SU-DHL-6 (cell line): ENCODE measurements at regions not wholly inside any gene's neighbourhood (a gene's known extent, or its start where the extent isn't known, plus 50 kb on each side); places are given as distances from the start of the nearest gene placed in this dataset.

Experiments
- H2AFZ ChIP-seq: fragments of 200-600 bp; sonication (generic); 2 replicates; pipeline ENCODE4 v1.6.1; 2014; ENCODE audit warnings: low read depth, mild to moderate bottlenecking, moderate library complexity, mixed read lengths, antibody characterized with exemption, low read length; ENCODE audit not compliant: severe bottlenecking
- H3F3A ChIP-seq: fragments of 200-600 bp; shearing (Covaris generic); 2 replicates; pipeline ENCODE4 v1.6.0; 2016; ENCODE audit warnings: antibody characterized with exemption, mild to moderate bottlenecking; ENCODE audit not compliant: insufficient read depth
- H3K27ac ChIP-seq: fragments of 200-600 bp; sonication (generic); 2 replicates; pipeline ENCODE4 v1.5.1; 2016; ENCODE audit warnings: low read depth, mild to moderate bottlenecking, low read length, moderate library complexity, mixed read lengths
- H3K27me3 ChIP-seq: fragments of 200-600 bp; sonication (generic), shearing (Covaris generic); 2 replicates; pipeline ENCODE4 v1.6.0; 2014; ENCODE audit warnings: mild to moderate bottlenecking, low read length
- H3K36me3 ChIP-seq: fragments of 200-600 bp; sonication (generic); 2 replicates; pipeline ENCODE4 v1.6.1; 2014; ENCODE audit warnings: mild to moderate bottlenecking, low read length, mixed read lengths
- H3K4me2 ChIP-seq: fragments of 300-600, 200-600 bp; shearing (Covaris generic), sonication (generic); 2 replicates; pipeline ENCODE4 v1.6.0; 2014; ENCODE audit warnings: low read length, low read depth, mild to moderate bottlenecking; ENCODE audit not compliant: poor library complexity, severe bottlenecking
- H3K4me3 ChIP-seq: fragments of 200-600 bp; sonication (generic); 2 replicates; pipeline ENCODE4 v1.5.1; 2014; ENCODE audit warnings: antibody characterized with exemption, low read length, mild to moderate bottlenecking, mixed read lengths; ENCODE audit not compliant: insufficient read depth, poor library complexity, severe bottlenecking
- H3K79me2 ChIP-seq: fragments of 200-600 bp; sonication (generic); 2 replicates; pipeline ENCODE4 v1.6.1; 2014; ENCODE audit warnings: mild to moderate bottlenecking, low read length, moderate library complexity; ENCODE audit not compliant: insufficient read depth
- H3K9ac ChIP-seq: fragments of 200-600 bp; sonication (generic); 2 replicates; pipeline ENCODE4 v1.7.0; 2014; ENCODE audit warnings: mild to moderate bottlenecking, low read length
- H3K9me2 ChIP-seq: fragments of 200-600 bp; sonication (generic); replicated peaks from 2 replicates; pipeline ENCODE4 v1.6.1; 2014; ENCODE audit warnings: low read length; ENCODE audit not compliant: insufficient read depth
- H3K9me3 ChIP-seq: fragments of 200-600 bp; sonication (generic); 2 replicates; pipeline ENCODE4 v1.6.1; 2014; ENCODE audit warnings: low read length, mixed read lengths; ENCODE audit not compliant: insufficient read depth
- H4K20me1 ChIP-seq: fragments of 200-600 bp; sonication (generic); 2 replicates; pipeline ENCODE4 v1.6.1; 2014; ENCODE audit warnings: low read depth, mild to moderate bottlenecking, antibody characterized with exemption, low read length, moderate library complexity, mixed read lengths
- EZH2phosphoT487 ChIP-seq: fragments of 200-600 bp; sonication (generic), shearing (Covaris generic); conservative IDR thresholded peaks from 2 replicates; pipeline ENCODE4 v1.6.1; 2018; ENCODE audit warnings: mild to moderate bottlenecking, antibody characterized with exemption, low read length, moderate library complexity, mixed read lengths
- TF ChIP-seq, protein P1 (sequence below): fragments of 200-600 bp; sonication (generic); IDR thresholded peaks from one replicate; pipeline ENCODE4 v1.5.1; 2017; ENCODE audit warnings: antibody characterized with exemption, mild to moderate bottlenecking, low read length, moderate library complexity; ENCODE audit not compliant: insufficient read depth, poor library complexity, severe bottlenecking

DNA sequence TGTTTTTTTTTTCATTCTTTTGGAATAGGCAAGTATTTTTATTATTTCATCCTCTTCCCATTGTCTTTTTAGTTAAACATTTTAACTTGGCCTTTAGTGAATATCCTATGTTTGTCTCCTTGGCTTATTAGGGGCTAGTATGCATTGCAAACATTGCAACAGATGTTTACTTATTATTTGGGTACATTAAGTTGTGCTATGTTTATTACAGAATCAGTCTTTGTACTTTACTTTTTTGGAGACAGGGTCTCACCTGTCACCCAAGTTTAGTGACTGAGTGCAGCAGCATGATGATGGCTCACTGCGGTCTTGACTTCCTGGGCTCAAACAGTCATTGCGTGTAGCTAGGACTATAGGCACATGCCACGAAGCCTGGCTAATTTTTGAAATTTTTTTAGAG is 51.1 kb upstream of the NUDT6 start:
- no peak for TF ChIP-seq EZH2phosphoT487
- TF ChIP-seq, protein P1, sequence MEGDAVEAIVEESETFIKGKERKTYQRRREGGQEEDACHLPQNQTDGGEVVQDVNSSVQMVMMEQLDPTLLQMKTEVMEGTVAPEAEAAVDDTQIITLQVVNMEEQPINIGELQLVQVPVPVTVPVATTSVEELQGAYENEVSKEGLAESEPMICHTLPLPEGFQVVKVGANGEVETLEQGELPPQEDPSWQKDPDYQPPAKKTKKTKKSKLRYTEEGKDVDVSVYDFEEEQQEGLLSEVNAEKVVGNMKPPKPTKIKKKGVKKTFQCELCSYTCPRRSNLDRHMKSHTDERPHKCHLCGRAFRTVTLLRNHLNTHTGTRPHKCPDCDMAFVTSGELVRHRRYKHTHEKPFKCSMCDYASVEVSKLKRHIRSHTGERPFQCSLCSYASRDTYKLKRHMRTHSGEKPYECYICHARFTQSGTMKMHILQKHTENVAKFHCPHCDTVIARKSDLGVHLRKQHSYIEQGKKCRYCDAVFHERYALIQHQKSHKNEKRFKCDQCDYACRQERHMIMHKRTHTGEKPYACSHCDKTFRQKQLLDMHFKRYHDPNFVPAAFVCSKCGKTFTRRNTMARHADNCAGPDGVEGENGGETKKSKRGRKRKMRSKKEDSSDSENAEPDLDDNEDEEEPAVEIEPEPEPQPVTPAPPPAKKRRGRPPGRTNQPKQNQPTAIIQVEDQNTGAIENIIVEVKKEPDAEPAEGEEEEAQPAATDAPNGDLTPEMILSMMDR: no peak
- Histone ChIP-seq H3K4me2 (no peak overlapping the region), H2AFZ (no peak overlapping the region), H3K9me2 (no peaks in the 10 kb centered on the region), H3K27me3 (no peaks in the 10 kb centered on the region), H3K9me3 (no peaks in the 10 kb centered on the region), H3F3A (no peaks in the 10 kb centered on the region), H4K20me1 (no peaks in the 10 kb centered on the region), H3K9ac (no peak overlapping the region), H3K27ac (no peak overlapping the region), H3K79me2 (no peaks in the 10 kb centered on the region), H3K36me3 (no peaks in the 10 kb centered on the region), H3K4me3 (no peak overlapping the region)

DNA sequence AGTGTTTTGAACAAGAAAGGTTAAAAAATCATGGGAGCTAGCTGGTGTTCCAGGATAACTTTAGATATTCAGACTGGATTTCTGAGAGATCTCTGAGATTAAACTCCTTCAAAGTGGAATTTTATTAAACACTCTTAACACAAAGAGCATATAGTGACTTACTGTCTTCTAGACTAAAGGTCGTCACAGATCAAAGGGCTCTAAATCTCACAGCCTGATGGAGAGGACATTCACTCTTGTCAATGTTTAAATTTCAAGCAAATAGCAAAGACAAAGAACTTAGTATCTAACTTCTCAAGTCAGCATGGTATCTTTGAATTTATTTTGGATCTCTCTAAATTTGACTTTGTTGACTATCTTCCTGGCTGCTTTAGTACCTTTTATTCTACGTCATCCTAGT is 53.7 kb upstream of the NUDT6 start:
- no peak overlapping the region for H3K9ac ChIP-seq
- no peak overlapping the region for H3K4me2 ChIP-seq
- no peak overlapping the region for H2AFZ ChIP-seq
- H3K9me2 ChIP-seq: no peaks in the 10 kb centered on the region
- H3F3A ChIP-seq: no peaks in the 10 kb centered on the region
- no peaks in the 10 kb centered on the region for H4K20me1 ChIP-seq
- H3K27ac ChIP-seq: no peak overlapping the region
- no peak overlapping the region for H3K4me3 ChIP-seq
- no peak for TF ChIP-seq EZH2phosphoT487
- TF ChIP-seq, protein P1: no peak
- no peaks in the 10 kb centered on the region for H3K36me3 ChIP-seq
- H3K79me2 ChIP-seq: no peaks in the 10 kb centered on the region
- H3K9me3 ChIP-seq: no peaks in the 10 kb centered on the region
- no peaks in the 10 kb centered on the region for H3K27me3 ChIP-seq

DNA sequence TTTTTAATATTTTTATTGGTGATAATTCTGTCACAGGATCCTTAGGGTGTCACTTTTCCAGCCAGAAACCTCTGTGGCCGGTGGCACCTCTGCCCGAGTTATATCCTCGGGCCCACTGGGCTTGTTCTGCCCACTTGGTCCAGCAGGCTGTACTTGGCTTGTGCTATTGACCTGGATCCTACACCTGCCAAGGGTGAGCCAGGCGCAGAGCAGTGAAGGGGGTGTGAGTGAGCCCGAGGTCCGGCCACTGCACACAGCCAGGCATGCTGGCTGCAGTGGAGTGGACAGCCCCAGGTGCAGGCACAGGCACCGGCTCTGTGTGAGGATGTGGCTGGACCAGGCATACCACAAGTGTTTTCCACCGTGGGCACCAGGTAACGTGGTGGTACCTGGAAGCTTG is 54.7 kb upstream of the NUDT6 start:
- Histone ChIP-seq H3K9me3 (no peaks in the 10 kb centered on the region), H3K4me2 (no peak overlapping the region), H3K27ac (no peak overlapping the region), H3K79me2 (no peaks in the 10 kb centered on the region), H3K36me3 (no peaks in the 10 kb centered on the region), H3K9me2 (no peaks in the 10 kb centered on the region), H2AFZ (no peak overlapping the region), H3F3A (no peaks in the 10 kb centered on the region), H3K4me3 (no peak overlapping the region), H4K20me1 (no peaks in the 10 kb centered on the region), H3K9ac (no peak overlapping the region), H3K27me3 (no peaks in the 10 kb centered on the region)
- TF ChIP-seq, protein P1: no peak
- TF ChIP-seq EZH2phosphoT487: no peak

DNA sequence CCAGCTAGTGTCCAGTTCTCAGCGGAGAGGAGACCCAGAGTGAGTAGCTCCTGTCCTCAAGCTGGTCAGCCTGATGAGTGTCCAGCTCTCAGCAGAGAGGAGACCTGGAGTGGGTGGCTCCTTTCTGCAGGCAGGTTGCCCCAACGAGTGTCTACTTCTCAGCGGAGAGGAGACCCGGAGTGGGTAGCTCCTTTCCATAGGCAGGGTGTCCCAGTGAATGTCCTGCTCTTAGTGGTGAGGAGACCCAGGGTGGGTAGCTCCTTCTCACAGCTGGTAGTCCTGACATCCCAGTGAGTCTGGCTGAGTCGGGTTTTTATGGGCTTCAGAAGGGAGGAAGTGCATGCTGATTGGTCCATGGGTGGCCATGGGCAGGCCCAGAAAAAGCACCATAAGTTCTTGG is 55.7 kb upstream of the NUDT6 start:
- Histone ChIP-seq H3K9me3 (no peaks in the 10 kb centered on the region), H3F3A (no peaks in the 10 kb centered on the region), H3K9me2 (no peaks in the 10 kb centered on the region), H3K27ac (no peak overlapping the region), H2AFZ (no peak overlapping the region), H4K20me1 (no peaks in the 10 kb centered on the region), H3K4me3 (no peak overlapping the region), H3K27me3 (no peaks in the 10 kb centered on the region), H3K79me2 (no peaks in the 10 kb centered on the region), H3K36me3 (no peaks in the 10 kb centered on the region), H3K4me2 (no peak overlapping the region), H3K9ac (no peak overlapping the region)
- no peak for TF ChIP-seq EZH2phosphoT487
